Activated naive CD4-positive, alpha-beta T cell treated with anti-CD3 and anti-CD28 coated beads, Interleukin-2, amount 10 ng/mL, durations not matched to agents 7 days and 5 days (primary cell): ENCODE measurements at regions not wholly inside any gene's neighbourhood (a gene's known extent, or its start where the extent isn't known, plus 50 kb on each side); places are given as distances from the start of the nearest gene placed in this dataset.

ENCODE experiments used
- CTCF ChIA-PET: fragments of 350-600 bp; sonication (Branson Sonifier 250); formaldehyde crosslinking; loops from one replicate; lab custom pipeline; 2021; ENCODE audit warnings: antibody characterized with exemption; lab: Charles Lee
- DNase-seq: peaks from one replicate; pipeline ENCODE4 v3.0.0-alpha.2; 2020
- H3K27ac Mint-ChIP-seq: one replicate; pipeline ENCODE4 v1.8.0; 2021; ENCODE audit warnings: mild to moderate bottlenecking, moderate library complexity, mixed read lengths
- H3K27me3 Mint-ChIP-seq: one replicate; pipeline ENCODE4 v1.8.0; 2021; ENCODE audit warnings: mild to moderate bottlenecking, mixed read lengths
- H3K36me3 Mint-ChIP-seq: one replicate; pipeline ENCODE4 v1.8.0; 2021; ENCODE audit warnings: mixed read lengths
- H3K4me1 Mint-ChIP-seq: one replicate; pipeline ENCODE4 v1.8.0; 2021; ENCODE audit warnings: mixed read lengths
- H3K4me3 Mint-ChIP-seq: one replicate; pipeline ENCODE4 v1.8.0; 2021; ENCODE audit warnings: mild to moderate bottlenecking, moderate library complexity, mixed read lengths
- H3K9me3 Mint-ChIP-seq: one replicate; pipeline ENCODE4 v1.8.0; 2021; ENCODE audit warnings: mixed read lengths

GRCh38 chr3:78427303-78427702 lies 1340.5 kb downstream of the ROBO1 start:
- no peak overlapping the region for H3K4me3 Mint-ChIP-seq
- no peak overlapping the region for H3K27ac Mint-ChIP-seq
- CTCF ChIA-PET = no interaction called here
- H3K36me3 Mint-ChIP-seq = no peaks in the 10 kb centered on the region
- H3K4me1 Mint-ChIP-seq = no peaks in the 10 kb centered on the region
- H3K27me3 Mint-ChIP-seq = no peaks in the 10 kb centered on the region
- H3K9me3 Mint-ChIP-seq = peaks cover 2% of the 10 kb centered on the region
- no peak for DNase-seq

- CTCF ChIA-PET = no interaction called here
- H3K9me3 Mint-ChIP-seq = no peaks in the 10 kb centered on the region
- no peak overlapping the region for H3K27ac Mint-ChIP-seq
- H3K36me3 Mint-ChIP-seq = no peaks in the 10 kb centered on the region
- no peaks in the 10 kb centered on the region for H3K4me1 Mint-ChIP-seq
- no peak for DNase-seq
- no peak overlapping the region for H3K4me3 Mint-ChIP-seq
- no peaks in the 10 kb centered on the region for H3K27me3 Mint-ChIP-seq
These were observed 1337.1 kb downstream of the ROBO1 start for GRCh38 chr3:78430741-78431140.

GRCh38 chr3:78434801-78435200 lies 1333.0 kb downstream of the ROBO1 start:
- peaks cover 2% of the 10 kb centered on the region for H3K9me3 Mint-ChIP-seq
- DNase-seq = no peak
- H3K27me3 Mint-ChIP-seq = no peaks in the 10 kb centered on the region
- no peak overlapping the region for H3K27ac Mint-ChIP-seq
- CTCF ChIA-PET = no interaction called here
- no peaks in the 10 kb centered on the region for H3K4me1 Mint-ChIP-seq
- no peak overlapping the region for H3K4me3 Mint-ChIP-seq
- H3K36me3 Mint-ChIP-seq = no peaks in the 10 kb centered on the region

GRCh38 chr3:78455166-78455565 lies 1312.6 kb downstream of the ROBO1 start:
- Mint-ChIP-seq H3K4me1 (no peaks in the 10 kb centered on the region), H3K27ac (no peak overlapping the region), H3K9me3 (peaks cover 12% of the 10 kb centered on the region), H3K4me3 (no peak overlapping the region), H3K36me3 (no peaks in the 10 kb centered on the region), H3K27me3 (no peaks in the 10 kb centered on the region)
- CTCF ChIA-PET = no interaction called here
- DNase-seq = no peak

GRCh38 chr3:78455712-78456433 lies 1311.9 kb downstream of the ROBO1 start:
- H3K4me3 Mint-ChIP-seq = no peak overlapping the region
- no peaks in the 10 kb centered on the region for H3K36me3 Mint-ChIP-seq
- no peak for DNase-seq
- no peaks in the 10 kb centered on the region for H3K27me3 Mint-ChIP-seq
- no peak overlapping the region for H3K27ac Mint-ChIP-seq
- no peaks in the 10 kb centered on the region for H3K4me1 Mint-ChIP-seq
- CTCF ChIA-PET = no interaction called here
- H3K9me3 Mint-ChIP-seq = peaks cover 11% of the 10 kb centered on the region

- Mint-ChIP-seq H3K27ac (no peak overlapping the region), H3K9me3 (peaks cover 14% of the 10 kb centered on the region), H3K27me3 (no peaks in the 10 kb centered on the region), H3K4me3 (no peak overlapping the region), H3K36me3 (no peaks in the 10 kb centered on the region), H3K4me1 (no peaks in the 10 kb centered on the region)
- CTCF ChIA-PET = no interaction called here
- no peak for DNase-seq
These were observed 1308.0 kb downstream of the ROBO1 start for GRCh38 chr3:78459796-78460195.

GRCh38 chr3:78462021-78462420 lies 1305.8 kb downstream of the ROBO1 start:
- H3K9me3 Mint-ChIP-seq = peaks cover 16% of the 10 kb centered on the region
- H3K4me1 Mint-ChIP-seq = no peaks in the 10 kb centered on the region
- H3K27ac Mint-ChIP-seq = no peak overlapping the region
- no peaks in the 10 kb centered on the region for H3K36me3 Mint-ChIP-seq
- DNase-seq = no peak
- no peaks in the 10 kb centered on the region for H3K27me3 Mint-ChIP-seq
- CTCF ChIA-PET = no interaction called here
- no peak overlapping the region for H3K4me3 Mint-ChIP-seq

GRCh38 chr3:78476076-78476475 lies 1291.7 kb downstream of the ROBO1 start:
- CTCF ChIA-PET = no interaction called here
- no peak for DNase-seq

GRCh38 chr3:78481050-78481449 lies 1286.7 kb downstream of the ROBO1 start:
- CTCF ChIA-PET = no interaction called here
- Mint-ChIP-seq H3K9me3 (peaks cover 3% of the 10 kb centered on the region), H3K4me3 (no peak overlapping the region)

More at GRCh38 chr3:78476076-78476475, 1291.7 kb downstream of the ROBO1 start:
- Mint-ChIP-seq H3K36me3 (no peaks in the 10 kb centered on the region), H3K9me3 (peaks cover 8% of the 10 kb centered on the region), H3K27ac (no peak overlapping the region), H3K27me3 (no peaks in the 10 kb centered on the region), H3K4me3 (no peak overlapping the region), H3K4me1 (no peaks in the 10 kb centered on the region)

GRCh38 chr3:78483090-78483489 lies 1284.7 kb downstream of the ROBO1 start:
- Mint-ChIP-seq H3K27me3 (no peaks in the 10 kb centered on the region), H3K4me1 (no peaks in the 10 kb centered on the region), H3K4me3 (no peak overlapping the region), H3K9me3 (peaks cover 4% of the 10 kb centered on the region), H3K36me3 (no peaks in the 10 kb centered on the region), H3K27ac (no peak overlapping the region)
- no peak for DNase-seq
- CTCF ChIA-PET = no interaction called here

More at GRCh38 chr3:78481050-78481449, 1286.7 kb downstream of the ROBO1 start:
- no peak for DNase-seq
- Mint-ChIP-seq H3K27me3 (no peaks in the 10 kb centered on the region), H3K4me1 (no peaks in the 10 kb centered on the region), H3K27ac (no peak overlapping the region), H3K36me3 (no peaks in the 10 kb centered on the region)

- no peaks in the 10 kb centered on the region for H3K36me3 Mint-ChIP-seq
- H3K27ac Mint-ChIP-seq = no peak overlapping the region
- CTCF ChIA-PET = no interaction called here
These were observed 1272.9 kb downstream of the ROBO1 start for GRCh38 chr3:78494851-78495250.

GRCh38 chr3:78495301-78495700 lies 1272.5 kb downstream of the ROBO1 start:
- no peak for DNase-seq
- H3K4me1 Mint-ChIP-seq = no peaks in the 10 kb centered on the region
- peaks cover 5% of the 10 kb centered on the region for H3K9me3 Mint-ChIP-seq
- no peak overlapping the region for H3K27ac Mint-ChIP-seq
- CTCF ChIA-PET = no interaction called here
- no peak overlapping the region for H3K4me3 Mint-ChIP-seq
- H3K27me3 Mint-ChIP-seq = no peaks in the 10 kb centered on the region
- no peaks in the 10 kb centered on the region for H3K36me3 Mint-ChIP-seq

More at GRCh38 chr3:78494851-78495250, 1272.9 kb downstream of the ROBO1 start:
- Mint-ChIP-seq H3K4me1 (no peaks in the 10 kb centered on the region), H3K9me3 (peaks cover 5% of the 10 kb centered on the region), H3K4me3 (no peak overlapping the region), H3K27me3 (no peaks in the 10 kb centered on the region)
- no peak for DNase-seq

- Mint-ChIP-seq H3K27me3 (no peaks in the 10 kb centered on the region), H3K4me3 (no peak overlapping the region), H3K27ac (no peak overlapping the region), H3K9me3 (peaks cover 10% of the 10 kb centered on the region), H3K36me3 (no peaks in the 10 kb centered on the region), H3K4me1 (no peaks in the 10 kb centered on the region)
- no peak for DNase-seq
- CTCF ChIA-PET = no interaction called here
These were observed 1271.3 kb downstream of the ROBO1 start for GRCh38 chr3:78496501-78496900.

GRCh38 chr3:78497021-78497420 lies 1270.8 kb downstream of the ROBO1 start:
- no peaks in the 10 kb centered on the region for H3K36me3 Mint-ChIP-seq
- H3K4me3 Mint-ChIP-seq = no peak overlapping the region
- H3K4me1 Mint-ChIP-seq = no peaks in the 10 kb centered on the region
- H3K27ac Mint-ChIP-seq = no peak overlapping the region
- H3K27me3 Mint-ChIP-seq = no peaks in the 10 kb centered on the region
- H3K9me3 Mint-ChIP-seq = peaks cover 10% of the 10 kb centered on the region
- no peak for DNase-seq
- CTCF ChIA-PET = no interaction called here

GRCh38 chr3:78497767-78498166 lies 1270.0 kb downstream of the ROBO1 start:
- peaks cover 12% of the 10 kb centered on the region for H3K9me3 Mint-ChIP-seq
- no peak overlapping the region for H3K27ac Mint-ChIP-seq
- CTCF ChIA-PET = no interaction called here
- H3K4me3 Mint-ChIP-seq = no peak overlapping the region
- no peak for DNase-seq
- no peaks in the 10 kb centered on the region for H3K27me3 Mint-ChIP-seq
- H3K36me3 Mint-ChIP-seq = no peaks in the 10 kb centered on the region
- no peaks in the 10 kb centered on the region for H3K4me1 Mint-ChIP-seq
